Esophagus muscularis mucosa (tissue), 4 donors: ENCODE measurements at regions not wholly inside any gene's neighbourhood (a gene's known extent, or its start where the extent isn't known, plus 50 kb on each side); places are given as distances from the start of the nearest gene placed in this dataset.
"Not testable (repeated sequence)": the region's sequence is repeated elsewhere in the genome, so short reads cannot be mapped to it uniquely, and the experiment has no call there.

ENCODE experiments used
- DNase-seq: peaks from one replicate; pipeline ENCODE4 v3.0.0-alpha.2; 2017; ENCODE audit errors: extremely low spot score
- H3K27ac ChIP-seq, 4 donors: fragments of 200-600 bp; sonication (generic); replicated peaks in 1 of 4; 1 replicate in 3 of 4; 2 replicates in 1 of 4; pipeline ENCODE4 v1.5.1; 2016 to 2019; ENCODE audit warnings: mild to moderate bottlenecking in 1 of 4
- H3K27me3 ChIP-seq, 4 donors: fragments of 200-600 bp; sonication (generic); one replicate each; pipeline versions ENCODE4 v1.5.1 to v1.6.0; 2016 to 2019
- H3K36me3 ChIP-seq, 4 donors: fragments of 200-600 bp; sonication (generic); one replicate each; pipeline ENCODE4 v1.5.1; 2016 to 2019
- H3K4me1 ChIP-seq, 4 donors: fragments of 200-600 bp; sonication (generic); one replicate each; pipeline ENCODE4 v1.5.1; 2016 to 2019
- H3K4me3 ChIP-seq, 4 donors: fragments of 200-600 bp; sonication (generic); 1 replicate in 2 of 4; 2 replicates in 2 of 4; pipeline ENCODE4 v1.5.1; 2016 to 2019; ENCODE audit warnings: mild to moderate bottlenecking in 4 of 4, moderate library complexity in 1 of 4
- H3K9me3 ChIP-seq, 4 donors: fragments of 200-600 bp; sonication (generic); 1 replicate in 3 of 4; 2 replicates in 1 of 4; pipeline ENCODE4 v1.5.1; 2016 to 2019
- EP300 ChIP-seq: sonication (generic); formaldehyde crosslinking; IDR thresholded peaks from one replicate; pipeline ENCODE4 v1.6.1; 2017; ENCODE audit warnings: antibody characterized with exemption
- POLR2A ChIP-seq: fragments of 450-650 bp; IDR thresholded peaks from one replicate; pipeline ENCODE4 v1.6.1; 2017; ENCODE audit warnings: antibody characterized with exemption, moderate library complexity, mild to moderate bottlenecking, low read depth
- POLR2AphosphoS5 ChIP-seq, 2 donors: sonication (generic); formaldehyde crosslinking; IDR thresholded peaks; one replicate each; pipeline ENCODE4 v1.6.1; 2017; ENCODE audit warnings: antibody characterized with exemption in 2 of 2
- WGBS: methylation state at CpG from one replicate; pipeline ENCODE4 v1.1.5; 2018; 5-methylcytosine and 5-hydroxymethylcytosine counted together
- intact Hi-C: fragments of 100-400 bp; cut with DNase I; formaldehyde crosslinking; loops from one replicate; pipeline ENCODE4 v1.15.1; 2023
- TF ChIP-seq, protein P1 (sequence below), 3 experiments: fragments of 200-600 bp in 2 of 3; fragments of 450-650 bp in 1 of 3; sonication (generic) in 2 of 3; IDR thresholded peaks; one replicate each; pipeline ENCODE4 v1.5.1; 2017 to 2019; ENCODE audit warnings: antibody characterized with exemption in 3 of 3, mild to moderate bottlenecking in 2 of 3, moderate library complexity in 1 of 3

DNA sequence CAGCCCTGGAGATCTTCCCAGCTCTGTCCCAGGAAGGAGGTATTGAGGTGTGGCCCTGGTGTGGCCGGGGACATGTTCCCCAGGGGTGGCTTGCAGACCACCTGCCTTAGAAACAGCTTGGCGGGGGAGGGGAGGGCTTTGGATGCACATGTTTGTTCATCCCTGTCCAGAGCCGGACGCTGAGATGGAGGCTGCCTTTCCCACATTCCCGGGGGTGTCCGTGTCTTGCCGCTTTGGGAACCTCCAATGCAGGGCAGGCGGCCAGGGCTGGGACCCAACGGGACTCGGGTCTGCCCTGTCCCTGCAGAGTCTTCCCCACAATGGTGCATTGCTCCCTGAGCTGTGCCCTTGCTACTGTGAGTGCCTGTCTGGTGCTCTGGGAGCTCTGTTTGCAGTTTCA lies 319.5 kb upstream of the SFSWAP start:
- no peak overlapping the region for H3K4me3 ChIP-seq
- intact Hi-C loops, result no loop called here
- no peak overlapping the region for H3K27ac ChIP-seq
- TF ChIP-seq EP300, result no peak
- no peak for TF ChIP-seq POLR2A
- TF ChIP-seq, protein P1, sequence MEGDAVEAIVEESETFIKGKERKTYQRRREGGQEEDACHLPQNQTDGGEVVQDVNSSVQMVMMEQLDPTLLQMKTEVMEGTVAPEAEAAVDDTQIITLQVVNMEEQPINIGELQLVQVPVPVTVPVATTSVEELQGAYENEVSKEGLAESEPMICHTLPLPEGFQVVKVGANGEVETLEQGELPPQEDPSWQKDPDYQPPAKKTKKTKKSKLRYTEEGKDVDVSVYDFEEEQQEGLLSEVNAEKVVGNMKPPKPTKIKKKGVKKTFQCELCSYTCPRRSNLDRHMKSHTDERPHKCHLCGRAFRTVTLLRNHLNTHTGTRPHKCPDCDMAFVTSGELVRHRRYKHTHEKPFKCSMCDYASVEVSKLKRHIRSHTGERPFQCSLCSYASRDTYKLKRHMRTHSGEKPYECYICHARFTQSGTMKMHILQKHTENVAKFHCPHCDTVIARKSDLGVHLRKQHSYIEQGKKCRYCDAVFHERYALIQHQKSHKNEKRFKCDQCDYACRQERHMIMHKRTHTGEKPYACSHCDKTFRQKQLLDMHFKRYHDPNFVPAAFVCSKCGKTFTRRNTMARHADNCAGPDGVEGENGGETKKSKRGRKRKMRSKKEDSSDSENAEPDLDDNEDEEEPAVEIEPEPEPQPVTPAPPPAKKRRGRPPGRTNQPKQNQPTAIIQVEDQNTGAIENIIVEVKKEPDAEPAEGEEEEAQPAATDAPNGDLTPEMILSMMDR (IDR thresholded peaks at IDR 0.05), result no peak
- no peak for DNase-seq
- peaks cover 0 to 46% (median 0%) of the 10 kb centered on the region in 4 donors for H3K27me3 ChIP-seq
- H3K36me3 ChIP-seq, result no peaks in the 10 kb centered on the region
- no peaks in the 10 kb centered on the region for H3K9me3 ChIP-seq
- WGBS, result no CpG with 5 or more reads among the region's 10 CpGs
- peaks cover 0 to 2% (median 0%) of the 10 kb centered on the region in 4 donors for H3K4me1 ChIP-seq

DNA sequence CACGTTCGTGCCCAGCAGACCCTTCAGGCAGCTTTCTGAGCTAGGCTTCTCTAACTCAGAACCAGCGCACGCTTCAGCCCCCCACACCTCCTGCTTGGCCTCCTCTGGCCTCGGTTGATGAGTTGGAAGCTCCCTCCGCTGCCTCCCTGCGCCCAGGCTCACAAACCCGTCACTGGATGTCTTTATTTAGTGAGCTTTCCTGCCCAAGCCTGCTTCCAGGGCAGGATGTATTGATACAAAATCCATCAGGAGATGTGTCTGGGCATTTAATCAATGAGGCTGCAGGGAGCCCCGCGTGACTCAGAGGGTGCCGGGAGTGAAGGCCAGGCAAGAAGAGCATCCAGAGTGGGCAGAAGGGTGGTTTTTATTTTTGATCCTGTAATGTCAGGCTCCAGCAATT lies 316.1 kb upstream of the SFSWAP start:
- H3K4me3 ChIP-seq, intact Hi-C loops, H3K9me3 ChIP-seq, H3K4me1 ChIP-seq, H3K27ac ChIP-seq, H3K36me3 ChIP-seq, DNase-seq: not testable (repeated sequence)
- H3K27me3 ChIP-seq, result peaks cover 0 to 23% (median 0%) of the 10 kb centered on the region in 4 donors
- WGBS, result 79% methylated on average over 11 of the region's 11 CpGs

DNA sequence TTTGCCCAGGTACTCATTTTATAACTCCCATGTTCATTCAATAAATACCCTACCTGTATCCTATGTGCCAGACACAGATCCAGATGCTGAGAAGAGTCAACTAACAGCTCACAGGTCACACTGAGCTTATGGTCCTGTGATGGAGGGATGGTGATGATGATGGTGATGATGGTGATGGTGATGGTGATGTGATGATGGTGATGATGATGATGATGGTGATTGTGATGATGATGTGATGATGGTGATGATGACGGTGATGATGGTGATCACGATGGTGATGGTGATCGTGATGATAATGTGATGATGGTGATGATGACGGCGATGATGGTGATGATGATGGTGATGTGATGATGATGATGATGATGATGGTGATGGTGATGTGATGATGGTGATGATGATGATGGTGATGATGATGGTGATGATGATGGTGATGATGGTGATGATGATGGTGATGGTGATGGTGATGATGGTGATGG lies 315.6 kb upstream of the SFSWAP start:
- H3K4me3 ChIP-seq, H3K27ac ChIP-seq, H3K4me1 ChIP-seq, intact Hi-C loops, H3K9me3 ChIP-seq, DNase-seq, H3K36me3 ChIP-seq: not testable (repeated sequence)
- 81% methylated on average over 5 of the region's 5 CpGs for WGBS
- H3K27me3 ChIP-seq, result peaks cover 0 to 18% (median 0%) of the 10 kb centered on the region in 4 donors

DNA sequence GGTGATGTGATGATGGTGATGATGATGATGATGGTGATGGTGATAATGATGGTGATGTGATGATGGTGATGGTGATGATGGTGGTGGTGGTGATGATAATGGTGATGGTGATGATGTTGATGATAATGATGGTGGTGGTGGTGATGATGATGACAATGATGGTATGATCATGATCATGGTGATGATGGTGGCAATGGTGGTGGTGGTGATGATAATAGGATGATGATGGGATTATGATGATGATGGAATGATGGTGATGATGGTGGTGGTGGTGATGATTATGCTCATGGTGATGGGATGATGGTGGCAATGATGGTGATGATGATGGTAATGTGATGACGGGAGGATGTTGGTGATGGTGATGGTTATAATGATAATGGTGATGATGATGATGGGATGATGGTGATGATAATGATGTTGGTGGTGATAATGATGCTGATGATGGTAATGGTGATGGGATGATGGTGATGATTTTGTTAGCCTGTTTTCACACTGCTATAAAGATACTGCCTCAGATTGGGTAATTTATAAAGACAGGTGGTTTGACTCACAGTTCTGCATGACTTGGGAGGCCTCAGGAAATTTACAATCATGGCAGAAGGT lies 314.8 kb upstream of the SFSWAP start:
- H3K27me3 ChIP-seq, result peaks cover 0 to 10% (median 0%) of the 10 kb centered on the region in 4 donors
- H3K36me3 ChIP-seq, result no peaks in the 10 kb centered on the region
- TF ChIP-seq EP300 (no peak), POLR2A (no peak), POLR2AphosphoS5 (IDR thresholded peaks at IDR 0.05) (no peak)
- TF ChIP-seq, protein P1 (IDR thresholded peaks at IDR 0.05), result no peak
- no peak overlapping the region for H3K4me3 ChIP-seq
- H3K27ac ChIP-seq, result no peak overlapping the region
- no peak for DNase-seq
- peaks cover 0 to 3% (median 0%) of the 10 kb centered on the region in 4 donors for H3K4me1 ChIP-seq
- H3K9me3 ChIP-seq, result peaks cover 0 to 9% (median 4%) of the 10 kb centered on the region in 4 donors
- WGBS, result 75% methylated on average over 1 of the region's 1 CpG
- intact Hi-C loops, result no loop called here

DNA sequence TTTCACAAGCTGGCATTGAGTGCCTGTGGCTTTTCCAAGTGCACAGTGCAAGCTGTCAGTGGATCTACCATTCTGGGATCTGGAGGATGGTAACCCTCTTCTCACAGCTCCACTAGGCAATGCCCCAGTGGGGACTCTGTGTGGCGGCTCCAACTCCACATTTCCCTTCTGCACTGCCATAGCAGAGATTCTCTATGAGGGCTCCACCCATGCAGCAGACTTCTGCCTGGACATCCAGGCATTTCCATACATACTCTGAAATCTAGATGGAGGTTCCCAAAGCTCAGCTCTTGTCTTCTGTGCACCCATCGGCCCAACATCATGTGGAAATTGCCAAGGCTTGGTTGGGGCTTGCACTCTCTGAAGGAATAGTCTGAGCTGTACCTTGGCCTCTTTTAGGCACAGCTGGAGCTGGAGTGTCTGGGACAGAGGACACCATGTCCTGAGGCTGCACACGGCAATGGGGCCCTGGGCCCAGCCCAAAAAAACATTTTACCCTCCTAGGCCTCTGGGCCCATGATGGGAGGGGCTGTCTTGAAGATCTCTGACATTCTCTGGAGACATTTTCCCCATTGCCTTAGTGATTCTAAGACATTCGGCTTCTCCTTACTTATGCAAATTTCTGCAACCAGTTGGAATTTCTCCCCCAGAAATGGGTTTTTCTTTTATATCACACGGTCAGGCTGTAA lies 313.3 kb upstream of the SFSWAP start:
- H3K27ac ChIP-seq, result no peak overlapping the region
- intact Hi-C loops, result no loop called here
- peaks cover 0 to 12% (median 9%) of the 10 kb centered on the region in 4 donors for H3K4me1 ChIP-seq
- no peaks in the 10 kb centered on the region for H3K36me3 ChIP-seq
- no peak overlapping the region for H3K4me3 ChIP-seq
- peaks cover 0 to 9% (median 4%) of the 10 kb centered on the region in 4 donors for H3K9me3 ChIP-seq
- no peak for DNase-seq
- no peak for TF ChIP-seq POLR2A
- TF ChIP-seq, protein P1 (IDR thresholded peaks at IDR 0.05), result no peak
- no peak for TF ChIP-seq POLR2AphosphoS5 (IDR thresholded peaks at IDR 0.05)
- no peak for TF ChIP-seq EP300
- 68% methylated on average over 5 of the region's 5 CpGs for WGBS
- H3K27me3 ChIP-seq, result no peaks in the 10 kb centered on the region
